ENCODE measurements at regions not wholly inside any gene's neighbourhood (a gene's known extent, or its start where the extent isn't known, plus 50 kb on each side); places are given as distances from the start of the nearest gene placed in this dataset.

- Histone ChIP-seq H3K27ac (no peak overlapping the region), H3K4me1 (no peaks in the 10 kb centered on the region), H3K36me3 (ENCODE audit: low read depth, missing control alignments) (no peaks in the 10 kb centered on the region), H3K27me3 (no peaks in the 10 kb centered on the region), H3K9me3 (no peaks in the 10 kb centered on the region), H3K4me3 (no peak overlapping the region)
- intact Hi-C loops (cut with DNase I; ENCODE audit: low total_unique reads) = no loop called here
- WGBS, 2 donors = 76 to 78% methylated on average over 5 of the region's 5 CpGs
- DNase-seq = no peak
- no peak for TF ChIP-seq POLR2A (IDR thresholded peaks at IDR 0.05)
- TF ChIP-seq, protein P1, sequence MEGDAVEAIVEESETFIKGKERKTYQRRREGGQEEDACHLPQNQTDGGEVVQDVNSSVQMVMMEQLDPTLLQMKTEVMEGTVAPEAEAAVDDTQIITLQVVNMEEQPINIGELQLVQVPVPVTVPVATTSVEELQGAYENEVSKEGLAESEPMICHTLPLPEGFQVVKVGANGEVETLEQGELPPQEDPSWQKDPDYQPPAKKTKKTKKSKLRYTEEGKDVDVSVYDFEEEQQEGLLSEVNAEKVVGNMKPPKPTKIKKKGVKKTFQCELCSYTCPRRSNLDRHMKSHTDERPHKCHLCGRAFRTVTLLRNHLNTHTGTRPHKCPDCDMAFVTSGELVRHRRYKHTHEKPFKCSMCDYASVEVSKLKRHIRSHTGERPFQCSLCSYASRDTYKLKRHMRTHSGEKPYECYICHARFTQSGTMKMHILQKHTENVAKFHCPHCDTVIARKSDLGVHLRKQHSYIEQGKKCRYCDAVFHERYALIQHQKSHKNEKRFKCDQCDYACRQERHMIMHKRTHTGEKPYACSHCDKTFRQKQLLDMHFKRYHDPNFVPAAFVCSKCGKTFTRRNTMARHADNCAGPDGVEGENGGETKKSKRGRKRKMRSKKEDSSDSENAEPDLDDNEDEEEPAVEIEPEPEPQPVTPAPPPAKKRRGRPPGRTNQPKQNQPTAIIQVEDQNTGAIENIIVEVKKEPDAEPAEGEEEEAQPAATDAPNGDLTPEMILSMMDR (IDR thresholded peaks at IDR 0.05) = no peak
These were observed 208.5 kb upstream of the TUT7 start for GRCh38 chr9:86562691-86563090.

- no peak for DNase-seq
- 94% methylated on average over 3 of the region's 3 CpGs for WGBS, 2 donors
- H3K4me1 ChIP-seq = no peaks in the 10 kb centered on the region
- no peaks in the 10 kb centered on the region for H3K27me3 ChIP-seq
- no peaks in the 10 kb centered on the region for H3K9me3 ChIP-seq
- intact Hi-C loops (cut with DNase I; ENCODE audit: low total_unique reads) = no loop called here
- no peaks in the 10 kb centered on the region for H3K36me3 ChIP-seq (ENCODE audit: low read depth, missing control alignments)
- TF ChIP-seq, protein P1 (IDR thresholded peaks at IDR 0.05) = no peak
- no peak for TF ChIP-seq POLR2A (IDR thresholded peaks at IDR 0.05)
- H3K4me3 ChIP-seq = no peak overlapping the region
- H3K27ac ChIP-seq = no peak overlapping the region
These were observed 203.7 kb upstream of the TUT7 start for GRCh38 chr9:86557918-86558317.

DNA sequence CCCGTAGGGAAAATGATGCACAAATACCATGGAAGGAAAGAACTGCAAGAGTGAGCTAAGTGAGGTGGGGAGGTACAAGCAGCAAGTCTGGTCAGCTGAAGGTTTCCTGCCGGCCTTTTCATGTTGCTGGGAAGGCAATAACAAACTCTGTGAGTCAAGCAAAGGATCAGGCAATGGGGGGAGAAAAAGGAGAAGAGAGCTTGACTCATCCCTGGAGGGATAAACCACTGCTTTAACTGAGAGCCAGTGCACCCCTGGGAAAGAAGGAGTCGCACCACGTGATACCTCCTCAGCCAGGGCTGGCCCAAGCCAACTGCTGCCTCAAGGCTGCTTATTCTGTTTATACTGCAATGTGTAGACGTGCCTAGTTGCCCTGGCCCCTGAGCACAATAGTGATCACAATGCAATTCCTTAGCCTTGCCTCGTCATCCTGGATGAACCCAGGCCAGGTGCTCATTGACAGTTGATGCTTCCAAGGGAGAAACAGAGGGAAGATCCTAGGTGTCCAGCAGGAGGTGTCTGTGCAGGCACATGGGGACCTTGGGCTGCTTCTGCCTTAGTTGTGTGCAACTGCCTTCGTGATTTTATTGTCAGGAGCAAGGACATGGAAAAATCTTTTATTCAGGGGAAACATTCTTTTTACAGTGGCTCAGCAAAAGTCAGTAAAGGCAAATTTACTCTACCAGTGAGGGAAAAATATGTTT lies 203.0 kb upstream of the TUT7 start:
- Histone ChIP-seq H3K4me3 (no peak overlapping the region), H3K4me1 (no peaks in the 10 kb centered on the region), H3K36me3 (ENCODE audit: low read depth, missing control alignments) (no peaks in the 10 kb centered on the region), H3K27me3 (no peaks in the 10 kb centered on the region), H3K27ac (no peak overlapping the region), H3K9me3 (no peaks in the 10 kb centered on the region)
- intact Hi-C loops (cut with DNase I; ENCODE audit: low total_unique reads) = no loop called here
- DNase-seq = no peak
- TF ChIP-seq, protein P1 (IDR thresholded peaks at IDR 0.05) = no peak
- TF ChIP-seq POLR2A (IDR thresholded peaks at IDR 0.05) = no peak
- 61 to 77% methylated on average over 5 to 7 of the region's 7 CpGs for WGBS, 2 donors

GRCh38 chr9:86555661-86556060 lies 201.5 kb upstream of the TUT7 start:
- Histone ChIP-seq H3K27ac (no peak overlapping the region), H3K9me3 (no peaks in the 10 kb centered on the region), H3K27me3 (no peaks in the 10 kb centered on the region), H3K4me3 (no peak overlapping the region), H3K36me3 (ENCODE audit: low read depth, missing control alignments) (no peaks in the 10 kb centered on the region), H3K4me1 (no peaks in the 10 kb centered on the region)
- 76 to 86% methylated on average over 2 of the region's 2 CpGs for WGBS, 2 donors
- intact Hi-C loops (cut with DNase I; ENCODE audit: low total_unique reads) = no loop called here
- no peak for TF ChIP-seq POLR2A (IDR thresholded peaks at IDR 0.05)
- TF ChIP-seq, protein P1 (IDR thresholded peaks at IDR 0.05) = no peak
- DNase-seq = no peak

- TF ChIP-seq, protein P1 (IDR thresholded peaks at IDR 0.05) = no peak
- TF ChIP-seq POLR2A (IDR thresholded peaks at IDR 0.05) = no peak
- Histone ChIP-seq H3K27ac (no peak overlapping the region), H3K9me3 (no peaks in the 10 kb centered on the region), H3K4me3 (no peak overlapping the region), H3K36me3 (ENCODE audit: low read depth, missing control alignments) (no peaks in the 10 kb centered on the region), H3K4me1 (no peaks in the 10 kb centered on the region), H3K27me3 (no peaks in the 10 kb centered on the region)
- intact Hi-C loops (cut with DNase I; ENCODE audit: low total_unique reads) = no loop called here
- 59 to 62% methylated on average over 2 of the region's 2 CpGs for WGBS, 2 donors
- DNase-seq = no peak
These were observed 196.2 kb upstream of the TUT7 start for GRCh38 chr9:86550401-86550800.
